ENCODE measurements at regions not wholly inside any gene's neighbourhood (a gene's known extent, or its start where the extent isn't known, plus 50 kb on each side); places are given as distances from the start of the nearest gene placed in this dataset.

DNA sequence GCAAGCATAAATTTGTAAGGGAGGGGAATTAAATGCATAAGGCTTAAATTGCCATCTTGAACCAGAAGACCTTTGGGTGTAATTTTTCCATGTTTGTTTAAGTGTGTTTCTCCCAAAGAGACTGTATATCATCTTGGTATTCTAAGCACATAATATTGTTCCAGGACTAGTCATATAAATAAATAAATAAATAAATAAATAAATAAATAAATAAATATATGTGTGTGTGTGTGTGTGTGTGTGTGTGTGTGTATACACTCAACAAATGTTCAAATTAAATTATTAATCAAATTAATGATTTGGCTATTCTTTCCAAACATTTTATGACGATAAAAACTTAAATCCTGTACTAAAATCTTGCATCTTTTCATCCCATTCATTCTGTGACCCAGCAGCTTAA is 867.8 kb upstream of the KLHL29 start (continued):
- TF ChIP-seq, protein P1, sequence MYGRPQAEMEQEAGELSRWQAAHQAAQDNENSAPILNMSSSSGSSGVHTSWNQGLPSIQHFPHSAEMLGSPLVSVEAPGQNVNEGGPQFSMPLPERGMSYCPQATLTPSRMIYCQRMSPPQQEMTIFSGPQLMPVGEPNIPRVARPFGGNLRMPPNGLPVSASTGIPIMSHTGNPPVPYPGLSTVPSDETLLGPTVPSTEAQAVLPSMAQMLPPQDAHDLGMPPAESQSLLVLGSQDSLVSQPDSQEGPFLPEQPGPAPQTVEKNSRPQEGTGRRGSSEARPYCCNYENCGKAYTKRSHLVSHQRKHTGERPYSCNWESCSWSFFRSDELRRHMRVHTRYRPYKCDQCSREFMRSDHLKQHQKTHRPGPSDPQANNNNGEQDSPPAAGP (tag by site-specific recombination; IDR thresholded peaks at IDR 0.05): no peak
- no peak for TF ChIP-seq GFI1B (tag by site-specific recombination; IDR thresholded peaks at IDR 0.05)
- TF ChIP-seq ZNF776 (tag by site-specific recombination; IDR thresholded peaks at IDR 0.05; ENCODE audit: borderline replicate concordance): no peak
- TF ChIP-seq HOXD13 (CRISPR knock-in tag; IDR thresholded peaks at IDR 0.05; ENCODE audit: borderline replicate concordance): no peak
- no peak for TF ChIP-seq IKZF3 (tag by site-specific recombination; IDR thresholded peaks at IDR 0.05)
- TF ChIP-seq ZNF561 (tag by site-specific recombination; IDR thresholded peaks at IDR 0.05; ENCODE audit: borderline replicate concordance): no peak
- TF ChIP-seq YY2 (tag by site-specific recombination; IDR thresholded peaks at IDR 0.05): no peak
- no peak for TF ChIP-seq ZNF223 (tag by site-specific recombination; IDR thresholded peaks at IDR 0.05)
- peak; percentile 41 for TF ChIP-seq ZNF623 (tag by site-specific recombination; IDR thresholded peaks at IDR 0.05)
- TF ChIP-seq GLI2 (tag by site-specific recombination; IDR thresholded peaks at IDR 0.05; ENCODE audit: borderline replicate concordance, low read depth): no peak
- TF ChIP-seq ZIC2 (tag by site-specific recombination; IDR thresholded peaks at IDR 0.05): no peak
- no peak for TF ChIP-seq ZNF248 (tag by site-specific recombination; IDR thresholded peaks at IDR 0.05)
- no peak for TF ChIP-seq REPIN1 (tag by site-specific recombination; IDR thresholded peaks at IDR 0.05; ENCODE audit: low read depth)
- TF ChIP-seq ZNF585B (tag by site-specific recombination; IDR thresholded peaks at IDR 0.05): no peak
- peak; percentile 70 for TF ChIP-seq ZNF426 (tag by site-specific recombination; IDR thresholded peaks at IDR 0.05)
- TF ChIP-seq TRIM28 (IDR thresholded peaks at IDR 0.05; ENCODE audit: borderline replicate concordance, low read length): no peak
- TF ChIP-seq ZNF175 (tag by site-specific recombination; IDR thresholded peaks at IDR 0.05): no peak
- no peak for TF ChIP-seq BCL11B (tag by site-specific recombination; IDR thresholded peaks at IDR 0.05; ENCODE audit: low read depth)
- no peak for TF ChIP-seq ZSCAN5A (tag by site-specific recombination; IDR thresholded peaks at IDR 0.05)
- TF ChIP-seq ZNF16 (tag by site-specific recombination; IDR thresholded peaks at IDR 0.05; ENCODE audit: low read depth): no peak
- TF ChIP-seq, protein P2, sequence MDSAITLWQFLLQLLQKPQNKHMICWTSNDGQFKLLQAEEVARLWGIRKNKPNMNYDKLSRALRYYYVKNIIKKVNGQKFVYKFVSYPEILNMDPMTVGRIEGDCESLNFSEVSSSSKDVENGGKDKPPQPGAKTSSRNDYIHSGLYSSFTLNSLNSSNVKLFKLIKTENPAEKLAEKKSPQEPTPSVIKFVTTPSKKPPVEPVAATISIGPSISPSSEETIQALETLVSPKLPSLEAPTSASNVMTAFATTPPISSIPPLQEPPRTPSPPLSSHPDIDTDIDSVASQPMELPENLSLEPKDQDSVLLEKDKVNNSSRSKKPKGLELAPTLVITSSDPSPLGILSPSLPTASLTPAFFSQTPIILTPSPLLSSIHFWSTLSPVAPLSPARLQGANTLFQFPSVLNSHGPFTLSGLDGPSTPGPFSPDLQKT (IDR thresholded peaks at IDR 0.05; ENCODE audit: borderline replicate concordance, low read depth, low read length): no peak
- TF ChIP-seq, protein P3, sequence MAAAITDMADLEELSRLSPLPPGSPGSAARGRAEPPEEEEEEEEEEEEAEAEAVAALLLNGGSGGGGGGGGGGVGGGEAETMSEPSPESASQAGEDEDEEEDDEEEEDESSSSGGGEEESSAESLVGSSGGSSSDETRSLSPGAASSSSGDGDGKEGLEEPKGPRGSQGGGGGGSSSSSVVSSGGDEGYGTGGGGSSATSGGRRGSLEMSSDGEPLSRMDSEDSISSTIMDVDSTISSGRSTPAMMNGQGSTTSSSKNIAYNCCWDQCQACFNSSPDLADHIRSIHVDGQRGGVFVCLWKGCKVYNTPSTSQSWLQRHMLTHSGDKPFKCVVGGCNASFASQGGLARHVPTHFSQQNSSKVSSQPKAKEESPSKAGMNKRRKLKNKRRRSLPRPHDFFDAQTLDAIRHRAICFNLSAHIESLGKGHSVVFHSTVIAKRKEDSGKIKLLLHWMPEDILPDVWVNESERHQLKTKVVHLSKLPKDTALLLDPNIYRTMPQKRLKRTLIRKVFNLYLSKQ (tag by site-specific recombination; IDR thresholded peaks at IDR 0.05; ENCODE audit: borderline replicate concordance): no peak
- TF ChIP-seq, protein P4, sequence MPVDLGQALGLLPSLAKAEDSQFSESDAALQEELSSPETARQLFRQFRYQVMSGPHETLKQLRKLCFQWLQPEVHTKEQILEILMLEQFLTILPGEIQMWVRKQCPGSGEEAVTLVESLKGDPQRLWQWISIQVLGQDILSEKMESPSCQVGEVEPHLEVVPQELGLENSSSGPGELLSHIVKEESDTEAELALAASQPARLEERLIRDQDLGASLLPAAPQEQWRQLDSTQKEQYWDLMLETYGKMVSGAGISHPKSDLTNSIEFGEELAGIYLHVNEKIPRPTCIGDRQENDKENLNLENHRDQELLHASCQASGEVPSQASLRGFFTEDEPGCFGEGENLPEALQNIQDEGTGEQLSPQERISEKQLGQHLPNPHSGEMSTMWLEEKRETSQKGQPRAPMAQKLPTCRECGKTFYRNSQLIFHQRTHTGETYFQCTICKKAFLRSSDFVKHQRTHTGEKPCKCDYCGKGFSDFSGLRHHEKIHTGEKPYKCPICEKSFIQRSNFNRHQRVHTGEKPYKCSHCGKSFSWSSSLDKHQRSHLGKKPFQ (tag by site-specific recombination; IDR thresholded peaks at IDR 0.05): no peak
- no peak for TF ChIP-seq SP2 (tag by site-specific recombination; IDR thresholded peaks at IDR 0.05)
- TF ChIP-seq, protein P5, sequence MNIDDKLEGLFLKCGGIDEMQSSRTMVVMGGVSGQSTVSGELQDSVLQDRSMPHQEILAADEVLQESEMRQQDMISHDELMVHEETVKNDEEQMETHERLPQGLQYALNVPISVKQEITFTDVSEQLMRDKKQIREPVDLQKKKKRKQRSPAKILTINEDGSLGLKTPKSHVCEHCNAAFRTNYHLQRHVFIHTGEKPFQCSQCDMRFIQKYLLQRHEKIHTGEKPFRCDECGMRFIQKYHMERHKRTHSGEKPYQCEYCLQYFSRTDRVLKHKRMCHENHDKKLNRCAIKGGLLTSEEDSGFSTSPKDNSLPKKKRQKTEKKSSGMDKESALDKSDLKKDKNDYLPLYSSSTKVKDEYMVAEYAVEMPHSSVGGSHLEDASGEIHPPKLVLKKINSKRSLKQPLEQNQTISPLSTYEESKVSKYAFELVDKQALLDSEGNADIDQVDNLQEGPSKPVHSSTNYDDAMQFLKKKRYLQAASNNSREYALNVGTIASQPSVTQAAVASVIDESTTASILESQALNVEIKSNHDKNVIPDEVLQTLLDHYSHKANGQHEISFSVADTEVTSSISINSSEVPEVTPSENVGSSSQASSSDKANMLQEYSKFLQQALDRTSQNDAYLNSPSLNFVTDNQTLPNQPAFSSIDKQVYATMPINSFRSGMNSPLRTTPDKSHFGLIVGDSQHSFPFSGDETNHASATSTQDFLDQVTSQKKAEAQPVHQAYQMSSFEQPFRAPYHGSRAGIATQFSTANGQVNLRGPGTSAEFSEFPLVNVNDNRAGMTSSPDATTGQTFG (tag by site-specific recombination; IDR thresholded peaks at IDR 0.05; ENCODE audit: borderline replicate concordance): no peak
- no peak for TF ChIP-seq ZNF544 (tag by site-specific recombination; IDR thresholded peaks at IDR 0.05)
- no peak for TF ChIP-seq EGR2 (tag by site-specific recombination; IDR thresholded peaks at IDR 0.05; ENCODE audit: low read depth)
- TF ChIP-seq ZNF274 (IDR thresholded peaks at IDR 0.05; ENCODE audit: low read length): no peak
- no peak for TF ChIP-seq ZNF274 (tag by site-specific recombination; IDR thresholded peaks at IDR 0.05; ENCODE audit: borderline replicate concordance)
- TF ChIP-seq KLF8 (tag by site-specific recombination; IDR thresholded peaks at IDR 0.05): no peak
- TF ChIP-seq ZNF416 (tag by site-specific recombination; IDR thresholded peaks at IDR 0.05): no peak
- TF ChIP-seq ZNF354C (tag by site-specific recombination; IDR thresholded peaks at IDR 0.05; ENCODE audit: borderline replicate concordance, low read depth): 0 out of 2 replicates have a peak, but pooled peaks have one; percentile 33
- TF ChIP-seq ZBTB48 (tag by site-specific recombination; IDR thresholded peaks at IDR 0.05): no peak
- TF ChIP-seq ZNF394 (tag by site-specific recombination; IDR thresholded peaks at IDR 0.05; ENCODE audit: borderline replicate concordance): peak; percentile 79; the same call in 1 of the 2 replicates

All from HEK293 (cell line).